ENCODE measurements at regions not wholly inside any gene's neighbourhood (a gene's known extent, or its start where the extent isn't known, plus 50 kb on each side); places are given as distances from the start of the nearest gene placed in this dataset.
"Not testable (repeated sequence)": the region's sequence is repeated elsewhere in the genome, so short reads cannot be mapped to it uniquely, and the experiment has no call there.

GRCh38 chr10:117430535-117430934 lies 55.3 kb upstream of the PDZD8 start:
- H3K9ac ChIP-seq (ENCODE audit: low read depth in 1 of 2, low read length in 2 of 2); H3K4me1 ChIP-seq (ENCODE audit: control insufficient read depth in 2 of 2, insufficient read depth in 2 of 2, low read length in 2 of 2); H3K27ac ChIP-seq (ENCODE audit: low read depth in 2 of 2, low read length in 2 of 2); H3K4me3 ChIP-seq (ENCODE audit: low read length in 2 of 2); H3K9me3 ChIP-seq (ENCODE audit: control insufficient read depth in 2 of 2, low read length in 2 of 2); H3K27me3 ChIP-seq (ENCODE audit: control insufficient read depth in 2 of 2, insufficient read depth in 2 of 2, low read length in 2 of 2); H3K36me3 ChIP-seq (ENCODE audit: control insufficient read depth in 2 of 2, insufficient read depth in 2 of 2, low read length in 2 of 2): not testable (repeated sequence)

- Histone ChIP-seq H3K36me3 (ENCODE audit: control insufficient read depth in 2 of 2, insufficient read depth in 2 of 2, low read length in 2 of 2) (no peaks in the 10 kb centered on the region), H3K4me3 (ENCODE audit: low read length in 2 of 2) (no peak overlapping the region), H3K9me3 (ENCODE audit: control insufficient read depth in 2 of 2, low read length in 2 of 2) (no peaks in the 10 kb centered on the region), H3K27me3 (ENCODE audit: control insufficient read depth in 2 of 2, insufficient read depth in 2 of 2, low read length in 2 of 2) (peaks cover 0 to 3% of the 10 kb centered on the region in 2 donors), H3K27ac (ENCODE audit: low read depth in 2 of 2, low read length in 2 of 2) (no peak overlapping the region), H3K9ac (ENCODE audit: low read depth in 1 of 2, low read length in 2 of 2) (no peak overlapping the region), H3K4me1 (ENCODE audit: control insufficient read depth in 2 of 2, insufficient read depth in 2 of 2, low read length in 2 of 2) (no peaks in the 10 kb centered on the region)
Measured at GRCh38 chr10:117429643-117430265, 54.5 kb upstream of the PDZD8 start.

- no peak overlapping the region for H3K4me3 ChIP-seq (ENCODE audit: low read length in 2 of 2)
- no peaks in the 10 kb centered on the region for H3K9me3 ChIP-seq (ENCODE audit: control insufficient read depth in 2 of 2, low read length in 2 of 2)
- H3K9ac ChIP-seq (ENCODE audit: low read depth in 1 of 2, low read length in 2 of 2): no peak overlapping the region
- no peaks in the 10 kb centered on the region for H3K4me1 ChIP-seq (ENCODE audit: control insufficient read depth in 2 of 2, insufficient read depth in 2 of 2, low read length in 2 of 2)
- no peak overlapping the region for H3K27ac ChIP-seq (ENCODE audit: low read depth in 2 of 2, low read length in 2 of 2)
- H3K27me3 ChIP-seq (ENCODE audit: control insufficient read depth in 2 of 2, insufficient read depth in 2 of 2, low read length in 2 of 2): no peaks in the 10 kb centered on the region
- H3K36me3 ChIP-seq (ENCODE audit: control insufficient read depth in 2 of 2, insufficient read depth in 2 of 2, low read length in 2 of 2): no peaks in the 10 kb centered on the region
Measured at GRCh38 chr10:117427356-117427755, 52.1 kb upstream of the PDZD8 start.

GRCh38 chr10:117425974-117426566 lies 50.8 kb upstream of the PDZD8 start:
- H3K9me3 ChIP-seq (ENCODE audit: control insufficient read depth in 2 of 2, low read length in 2 of 2): no peaks in the 10 kb centered on the region
- no peak overlapping the region for H3K27ac ChIP-seq (ENCODE audit: low read depth in 2 of 2, low read length in 2 of 2)
- H3K27me3 ChIP-seq (ENCODE audit: control insufficient read depth in 2 of 2, insufficient read depth in 2 of 2, low read length in 2 of 2): no peaks in the 10 kb centered on the region
- no peak overlapping the region for H3K9ac ChIP-seq (ENCODE audit: low read depth in 1 of 2, low read length in 2 of 2)
- H3K4me3 ChIP-seq (ENCODE audit: low read length in 2 of 2): no peak overlapping the region
- no peaks in the 10 kb centered on the region for H3K4me1 ChIP-seq (ENCODE audit: control insufficient read depth in 2 of 2, insufficient read depth in 2 of 2, low read length in 2 of 2)
- H3K36me3 ChIP-seq (ENCODE audit: control insufficient read depth in 2 of 2, insufficient read depth in 2 of 2, low read length in 2 of 2): no peaks in the 10 kb centered on the region

GRCh38 chr10:117424883-117425649 lies 49.8 kb upstream of the PDZD8 start:
- no peak overlapping the region for H3K27ac ChIP-seq (ENCODE audit: low read depth in 2 of 2, low read length in 2 of 2)
- H3K27me3 ChIP-seq (ENCODE audit: control insufficient read depth in 2 of 2, insufficient read depth in 2 of 2, low read length in 2 of 2): no peaks in the 10 kb centered on the region
- H3K4me1 ChIP-seq (ENCODE audit: control insufficient read depth in 2 of 2, insufficient read depth in 2 of 2, low read length in 2 of 2): no peaks in the 10 kb centered on the region
- H3K9me3 ChIP-seq (ENCODE audit: control insufficient read depth in 2 of 2, low read length in 2 of 2): no peaks in the 10 kb centered on the region
- no peak overlapping the region for H3K9ac ChIP-seq (ENCODE audit: low read depth in 1 of 2, low read length in 2 of 2)
- H3K36me3 ChIP-seq (ENCODE audit: control insufficient read depth in 2 of 2, insufficient read depth in 2 of 2, low read length in 2 of 2): no peaks in the 10 kb centered on the region
- no peak overlapping the region for H3K4me3 ChIP-seq (ENCODE audit: low read length in 2 of 2)

Measured in mucosa of rectum (tissue), 2 donors.